Right atrium auricular region (tissue), 2 donors: ENCODE measurements at regions not wholly inside any gene's neighbourhood (a gene's known extent, or its start where the extent isn't known, plus 50 kb on each side); places are given as distances from the start of the nearest gene placed in this dataset.
"Not testable (repeated sequence)": the region's sequence is repeated elsewhere in the genome, so short reads cannot be mapped to it uniquely, and the experiment has no call there.

ENCODE experiments used
- DNase-seq: peaks from one replicate; pipeline ENCODE4 v3.0.0-alpha.2; 2019; ENCODE audit warnings: low spot score
- H3K27ac ChIP-seq, 2 donors: fragments of 200-600 bp; sonication (generic); 1 replicate in 1 of 2; 2 replicates in 1 of 2; pipeline ENCODE4 v1.5.1; 2016 to 2019
- H3K27me3 ChIP-seq, 2 donors: fragments of 200-600 bp; sonication (generic); one replicate each; pipeline versions ENCODE4 v1.5.1 to v1.6.0; 2017 to 2019
- H3K36me3 ChIP-seq: fragments of 200-600 bp; sonication (generic); one replicate; pipeline ENCODE4 v1.5.1; 2016
- H3K4me1 ChIP-seq, 2 donors: fragments of 200-600 bp; sonication (generic); one replicate each; pipeline versions ENCODE4 v1.5.1 to v1.6.0; 2017 to 2019
- H3K4me3 ChIP-seq, 2 donors: fragments of 200-600 bp; sonication (generic); 1 replicate in 1 of 2; 2 replicates in 1 of 2; pipeline ENCODE4 v1.5.1; 2017 to 2019; ENCODE audit warnings: mild to moderate bottlenecking in 1 of 2, moderate library complexity in 1 of 2
- H3K9me3 ChIP-seq, 2 donors: fragments of 200-600 bp; sonication (generic); one replicate each; pipeline ENCODE4 v1.5.1; 2019
- CTCF ChIP-seq, 2 donors: fragments of 200-600 bp; sonication (generic); IDR thresholded peaks; one replicate each; pipeline ENCODE4 v1.5.1; 2019; ENCODE audit warnings: antibody characterized with exemption in 2 of 2

- Histone ChIP-seq H3K9me3 (peaks cover 0 to 6% of the 10 kb centered on the region in 2 donors), H3K4me1 (no peaks in the 10 kb centered on the region), H3K4me3 (no peak overlapping the region), H3K27ac (no peak overlapping the region), H3K27me3 (no peaks in the 10 kb centered on the region), H3K36me3 (no peaks in the 10 kb centered on the region)
- no peak for TF ChIP-seq CTCF (IDR thresholded peaks at IDR 0.05)
- DNase-seq: no peak
Measured at GRCh38 chr1:58944439-58944838, 160.6 kb upstream of the JUN start.

- H3K27ac ChIP-seq: no peak overlapping the region
- no peaks in the 10 kb centered on the region for H3K36me3 ChIP-seq
- no peak for DNase-seq
- peaks cover 0 to 6% of the 10 kb centered on the region in 2 donors for H3K9me3 ChIP-seq
- no peaks in the 10 kb centered on the region for H3K27me3 ChIP-seq
- no peaks in the 10 kb centered on the region for H3K4me1 ChIP-seq
- H3K4me3 ChIP-seq: no peak overlapping the region
- no peak for TF ChIP-seq CTCF (IDR thresholded peaks at IDR 0.05)
Measured at GRCh38 chr1:58946390-58946789, 162.5 kb upstream of the JUN start.

- H3K27ac ChIP-seq: no peak overlapping the region
- no peaks in the 10 kb centered on the region for H3K36me3 ChIP-seq
- H3K9me3 ChIP-seq: peaks cover 0 to 6% of the 10 kb centered on the region in 2 donors
- no peak overlapping the region for H3K4me3 ChIP-seq
- DNase-seq: no peak
- no peaks in the 10 kb centered on the region for H3K27me3 ChIP-seq
- H3K4me1 ChIP-seq: no peaks in the 10 kb centered on the region
- no peak for TF ChIP-seq CTCF (IDR thresholded peaks at IDR 0.05)
Measured at GRCh38 chr1:58948671-58949070, 164.8 kb upstream of the JUN start.

- H3K27me3 ChIP-seq: no peaks in the 10 kb centered on the region
- no peak for TF ChIP-seq CTCF (IDR thresholded peaks at IDR 0.05)
- H3K9me3 ChIP-seq: peaks cover 0 to 6% of the 10 kb centered on the region in 2 donors
- no peaks in the 10 kb centered on the region for H3K4me1 ChIP-seq
- H3K36me3 ChIP-seq: no peaks in the 10 kb centered on the region
- H3K27ac ChIP-seq: no peak overlapping the region
- DNase-seq: no peak
- no peak overlapping the region for H3K4me3 ChIP-seq
Measured at GRCh38 chr1:58949551-58950220, 165.8 kb upstream of the JUN start.

GRCh38 chr1:58950897-58951296, 167.1 kb upstream of the JUN start:
- DNase-seq: no peak
- H3K27me3 ChIP-seq: no peaks in the 10 kb centered on the region
- H3K4me1 ChIP-seq: no peaks in the 10 kb centered on the region
- peaks cover 0 to 6% of the 10 kb centered on the region in 2 donors for H3K9me3 ChIP-seq
- H3K27ac ChIP-seq: no peak overlapping the region
- no peaks in the 10 kb centered on the region for H3K36me3 ChIP-seq
- H3K4me3 ChIP-seq: no peak overlapping the region
- no peak for TF ChIP-seq CTCF (IDR thresholded peaks at IDR 0.05)

GRCh38 chr1:58953951-58954350, 170.1 kb upstream of the JUN start:
- H3K27me3 ChIP-seq, H3K4me3 ChIP-seq, DNase-seq, H3K36me3 ChIP-seq, H3K4me1 ChIP-seq, H3K27ac ChIP-seq, H3K9me3 ChIP-seq: not testable (repeated sequence)

GRCh38 chr1:58963287-58963686, 179.4 kb upstream of the JUN start:
- not testable (repeated sequence) for H3K27ac ChIP-seq, DNase-seq, H3K4me3 ChIP-seq, H3K36me3 ChIP-seq, H3K27me3 ChIP-seq, H3K9me3 ChIP-seq, H3K4me1 ChIP-seq
